ENCODE measurements at regions not wholly inside any gene's neighbourhood (a gene's known extent, or its start where the extent isn't known, plus 50 kb on each side); places are given as distances from the start of the nearest gene placed in this dataset.

DNA sequence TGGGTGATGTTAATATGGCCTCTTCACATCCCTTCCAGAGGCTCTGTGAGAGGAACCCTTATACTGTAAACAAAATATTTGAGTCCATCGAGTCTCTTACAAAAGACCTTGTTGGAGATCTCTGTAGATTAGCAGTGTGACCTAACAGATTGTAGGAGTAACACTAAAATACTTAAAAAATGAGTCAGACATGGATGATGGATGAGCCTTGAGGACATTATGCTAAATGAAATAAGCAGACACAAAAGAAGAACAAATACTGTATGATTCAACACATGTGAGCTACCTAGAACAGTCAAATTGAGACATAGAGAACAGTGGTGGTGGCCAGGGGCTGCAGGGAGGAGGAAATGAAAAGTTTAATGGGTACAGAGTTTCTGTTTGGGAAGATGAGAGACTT, 152.2 kb upstream of the UBL3 start:
- 41% methylated on average over 1 of the region's 1 CpG for WGBS
- Histone ChIP-seq H3K9me3 (ENCODE audit: control insufficient read depth in 4 of 4, low read length in 3 of 4) (no peaks in the 10 kb centered on the region), H3K4me1 (ENCODE audit: control insufficient read depth in 4 of 4, insufficient read depth in 4 of 4, low read length in 3 of 4) (no peaks in the 10 kb centered on the region), H3K36me3 (ENCODE audit: control insufficient read depth in 4 of 4, insufficient read depth in 3 of 4, low read depth in 1 of 4, low read length in 3 of 4) (no peaks in the 10 kb centered on the region), H3K27ac (ENCODE audit: low read depth in 1 of 2, low read length in 2 of 2) (no peak overlapping the region), H3K9ac (ENCODE audit: low read depth in 1 of 2, low read length in 2 of 2) (no peak overlapping the region), H3K27me3 (ENCODE audit: control insufficient read depth in 4 of 4, insufficient read depth in 4 of 4, low read length in 3 of 4) (no peaks in the 10 kb centered on the region), H3K4me3 (ENCODE audit: low read depth in 1 of 3, low read length in 3 of 3) (no peak overlapping the region)
- no peak for DNase-seq (ENCODE audit: low spot score)
- no peak for TF ChIP-seq EGR1 (IDR thresholded peaks at IDR 0.05; ENCODE audit: low read depth in 2 of 2)
- TF ChIP-seq, protein P1, sequence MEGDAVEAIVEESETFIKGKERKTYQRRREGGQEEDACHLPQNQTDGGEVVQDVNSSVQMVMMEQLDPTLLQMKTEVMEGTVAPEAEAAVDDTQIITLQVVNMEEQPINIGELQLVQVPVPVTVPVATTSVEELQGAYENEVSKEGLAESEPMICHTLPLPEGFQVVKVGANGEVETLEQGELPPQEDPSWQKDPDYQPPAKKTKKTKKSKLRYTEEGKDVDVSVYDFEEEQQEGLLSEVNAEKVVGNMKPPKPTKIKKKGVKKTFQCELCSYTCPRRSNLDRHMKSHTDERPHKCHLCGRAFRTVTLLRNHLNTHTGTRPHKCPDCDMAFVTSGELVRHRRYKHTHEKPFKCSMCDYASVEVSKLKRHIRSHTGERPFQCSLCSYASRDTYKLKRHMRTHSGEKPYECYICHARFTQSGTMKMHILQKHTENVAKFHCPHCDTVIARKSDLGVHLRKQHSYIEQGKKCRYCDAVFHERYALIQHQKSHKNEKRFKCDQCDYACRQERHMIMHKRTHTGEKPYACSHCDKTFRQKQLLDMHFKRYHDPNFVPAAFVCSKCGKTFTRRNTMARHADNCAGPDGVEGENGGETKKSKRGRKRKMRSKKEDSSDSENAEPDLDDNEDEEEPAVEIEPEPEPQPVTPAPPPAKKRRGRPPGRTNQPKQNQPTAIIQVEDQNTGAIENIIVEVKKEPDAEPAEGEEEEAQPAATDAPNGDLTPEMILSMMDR (IDR thresholded peaks at IDR 0.05; ENCODE audit: low read depth, low read length, missing input control) = no peak
- no peak for TF ChIP-seq TAF1 (conservative IDR thresholded peaks at IDR 0.05)
- TF ChIP-seq, protein P2, sequence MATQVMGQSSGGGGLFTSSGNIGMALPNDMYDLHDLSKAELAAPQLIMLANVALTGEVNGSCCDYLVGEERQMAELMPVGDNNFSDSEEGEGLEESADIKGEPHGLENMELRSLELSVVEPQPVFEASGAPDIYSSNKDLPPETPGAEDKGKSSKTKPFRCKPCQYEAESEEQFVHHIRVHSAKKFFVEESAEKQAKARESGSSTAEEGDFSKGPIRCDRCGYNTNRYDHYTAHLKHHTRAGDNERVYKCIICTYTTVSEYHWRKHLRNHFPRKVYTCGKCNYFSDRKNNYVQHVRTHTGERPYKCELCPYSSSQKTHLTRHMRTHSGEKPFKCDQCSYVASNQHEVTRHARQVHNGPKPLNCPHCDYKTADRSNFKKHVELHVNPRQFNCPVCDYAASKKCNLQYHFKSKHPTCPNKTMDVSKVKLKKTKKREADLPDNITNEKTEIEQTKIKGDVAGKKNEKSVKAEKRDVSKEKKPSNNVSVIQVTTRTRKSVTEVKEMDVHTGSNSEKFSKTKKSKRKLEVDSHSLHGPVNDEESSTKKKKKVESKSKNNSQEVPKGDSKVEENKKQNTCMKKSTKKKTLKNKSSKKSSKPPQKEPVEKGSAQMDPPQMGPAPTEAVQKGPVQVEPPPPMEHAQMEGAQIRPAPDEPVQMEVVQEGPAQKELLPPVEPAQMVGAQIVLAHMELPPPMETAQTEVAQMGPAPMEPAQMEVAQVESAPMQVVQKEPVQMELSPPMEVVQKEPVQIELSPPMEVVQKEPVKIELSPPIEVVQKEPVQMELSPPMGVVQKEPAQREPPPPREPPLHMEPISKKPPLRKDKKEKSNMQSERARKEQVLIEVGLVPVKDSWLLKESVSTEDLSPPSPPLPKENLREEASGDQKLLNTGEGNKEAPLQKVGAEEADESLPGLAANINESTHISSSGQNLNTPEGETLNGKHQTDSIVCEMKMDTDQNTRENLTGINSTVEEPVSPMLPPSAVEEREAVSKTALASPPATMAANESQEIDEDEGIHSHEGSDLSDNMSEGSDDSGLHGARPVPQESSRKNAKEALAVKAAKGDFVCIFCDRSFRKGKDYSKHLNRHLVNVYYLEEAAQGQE (IDR thresholded peaks at IDR 0.05) = no peak
- no peak for TF ChIP-seq NR2F2 (IDR thresholded peaks at IDR 0.05)
- TF ChIP-seq HNF4G (IDR thresholded peaks at IDR 0.05) = no peak
- TF ChIP-seq, protein P3, sequence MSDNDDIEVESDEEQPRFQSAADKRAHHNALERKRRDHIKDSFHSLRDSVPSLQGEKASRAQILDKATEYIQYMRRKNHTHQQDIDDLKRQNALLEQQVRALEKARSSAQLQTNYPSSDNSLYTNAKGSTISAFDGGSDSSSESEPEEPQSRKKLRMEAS (IDR thresholded peaks at IDR 0.05) = no peak
- TF ChIP-seq YY1 (IDR thresholded peaks at IDR 0.05) = no peak
- TF ChIP-seq FOXA2 (IDR thresholded peaks at IDR 0.05) = no peak
- TF ChIP-seq HNF4A (conservative IDR thresholded peaks at IDR 0.05) = no peak
- TF ChIP-seq, protein P4, sequence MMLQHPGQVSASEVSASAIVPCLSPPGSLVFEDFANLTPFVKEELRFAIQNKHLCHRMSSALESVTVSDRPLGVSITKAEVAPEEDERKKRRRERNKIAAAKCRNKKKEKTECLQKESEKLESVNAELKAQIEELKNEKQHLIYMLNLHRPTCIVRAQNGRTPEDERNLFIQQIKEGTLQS (IDR thresholded peaks at IDR 0.05) = no peak
- TF ChIP-seq JUND (IDR thresholded peaks at IDR 0.05) = no peak
- TF ChIP-seq FOXA1 (IDR thresholded peaks at IDR 0.05) = no peak
- TF ChIP-seq, protein P5, sequence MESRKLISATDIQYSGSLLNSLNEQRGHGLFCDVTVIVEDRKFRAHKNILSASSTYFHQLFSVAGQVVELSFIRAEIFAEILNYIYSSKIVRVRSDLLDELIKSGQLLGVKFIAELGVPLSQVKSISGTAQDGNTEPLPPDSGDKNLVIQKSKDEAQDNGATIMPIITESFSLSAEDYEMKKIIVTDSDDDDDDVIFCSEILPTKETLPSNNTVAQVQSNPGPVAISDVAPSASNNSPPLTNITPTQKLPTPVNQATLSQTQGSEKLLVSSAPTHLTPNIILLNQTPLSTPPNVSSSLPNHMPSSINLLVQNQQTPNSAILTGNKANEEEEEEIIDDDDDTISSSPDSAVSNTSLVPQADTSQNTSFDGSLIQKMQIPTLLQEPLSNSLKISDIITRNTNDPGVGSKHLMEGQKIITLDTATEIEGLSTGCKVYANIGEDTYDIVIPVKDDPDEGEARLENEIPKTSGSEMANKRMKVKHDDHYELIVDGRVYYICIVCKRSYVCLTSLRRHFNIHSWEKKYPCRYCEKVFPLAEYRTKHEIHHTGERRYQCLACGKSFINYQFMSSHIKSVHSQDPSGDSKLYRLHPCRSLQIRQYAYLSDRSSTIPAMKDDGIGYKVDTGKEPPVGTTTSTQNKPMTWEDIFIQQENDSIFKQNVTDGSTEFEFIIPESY (IDR thresholded peaks at IDR 0.05) = no peak
- no peak for TF ChIP-seq GABPA (IDR thresholded peaks at IDR 0.05 in 1 of 2, conservative IDR thresholded peaks at IDR 0.05 in 1 of 2)
- no peak for TF ChIP-seq SP1 (IDR thresholded peaks at IDR 0.05)
- no peak for TF ChIP-seq RXRA (IDR thresholded peaks at IDR 0.05)
- TF ChIP-seq RAD21 (IDR thresholded peaks at IDR 0.05) = no peak

All from liver (tissue), 8 donors.